Peyer's patch (tissue), 4 donors: ENCODE measurements at regions not wholly inside any gene's neighbourhood (a gene's known extent, or its start where the extent isn't known, plus 50 kb on each side); places are given as distances from the start of the nearest gene placed in this dataset.

Experiments
- DNase-seq, 3 donors: peaks; one replicate each; pipeline ENCODE4 v3.0.0-alpha.2; 2017 to 2019
- H3K27ac ChIP-seq, 4 donors: fragments of 200-600 bp; sonication (generic); one replicate each; pipeline ENCODE4 v1.5.1; 2016 to 2019
- H3K27me3 ChIP-seq, 2 donors: fragments of 200-600 bp; sonication (generic); one replicate each; pipeline ENCODE4 v1.5.1; 2019
- H3K36me3 ChIP-seq, 3 donors: fragments of 200-600 bp; sonication (generic); one replicate each; pipeline ENCODE4 v1.5.1; 2016 to 2019
- H3K4me1 ChIP-seq, 4 donors: fragments of 200-600 bp; sonication (generic); one replicate each; pipeline ENCODE4 v1.5.1; 2016 to 2019
- H3K4me3 ChIP-seq, 4 donors: fragments of 200-600 bp; sonication (generic); 1 replicate in 3 of 4; 2 replicates in 1 of 4; pipeline ENCODE4 v1.5.1; 2016 to 2019; ENCODE audit warnings: mild to moderate bottlenecking in 1 of 4
- H3K9me3 ChIP-seq, 4 donors: fragments of 200-600 bp; sonication (generic); one replicate each; pipeline ENCODE4 v1.5.1; 2016 to 2019; ENCODE audit warnings: mild to moderate bottlenecking in 1 of 4
- CTCF ChIP-seq, 6 experiments: fragments of 450-650 bp in 4 of 6; fragments of 200-600 bp in 2 of 6; sonication (generic) in 1 of 6; IDR thresholded peaks; one replicate each; pipeline ENCODE4 v1.5.1; 2017 to 2019; ENCODE audit warnings: antibody characterized with exemption in 6 of 6, mild to moderate bottlenecking in 3 of 6, moderate library complexity in 1 of 6
- POLR2A ChIP-seq, 2 donors: fragments of 450-650 bp; IDR thresholded peaks; one replicate each; pipeline ENCODE4 v1.5.1; 2017; ENCODE audit warnings: antibody characterized with exemption in 2 of 2, mild to moderate bottlenecking in 2 of 2, moderate library complexity in 2 of 2

GRCh38 chr6:27059621-27060425 lies 187.7 kb upstream of the PRSS16 start:
- TF ChIP-seq POLR2A (IDR thresholded peaks at IDR 0.05): no peak
- TF ChIP-seq CTCF (IDR thresholded peaks at IDR 0.05): no peak

GRCh38 chr6:27061235-27061993 lies 186.1 kb upstream of the PRSS16 start:
- H3K27me3 ChIP-seq: no peaks in the 10 kb centered on the region
- TF ChIP-seq CTCF (IDR thresholded peaks at IDR 0.05) (no peak), POLR2A (IDR thresholded peaks at IDR 0.05) (no peak)
- no peaks in the 10 kb centered on the region for H3K9me3 ChIP-seq
- no peak for DNase-seq
- H3K36me3 ChIP-seq: no peaks in the 10 kb centered on the region
- H3K4me3 ChIP-seq: no peak overlapping the region
- no peaks in the 10 kb centered on the region for H3K4me1 ChIP-seq
- H3K27ac ChIP-seq: no peak overlapping the region

More at GRCh38 chr6:27059621-27060425, 187.7 kb upstream of the PRSS16 start:
- Histone ChIP-seq H3K9me3 (no peaks in the 10 kb centered on the region), H3K27ac (no peak overlapping the region), H3K4me3 (no peak overlapping the region), H3K36me3 (no peaks in the 10 kb centered on the region), H3K4me1 (no peaks in the 10 kb centered on the region), H3K27me3 (no peaks in the 10 kb centered on the region)
- DNase-seq: no peak

- H3K27ac ChIP-seq: no peak overlapping the region
- DNase-seq: no peak
- no peaks in the 10 kb centered on the region for H3K27me3 ChIP-seq
- no peaks in the 10 kb centered on the region for H3K4me1 ChIP-seq
- H3K9me3 ChIP-seq: no peaks in the 10 kb centered on the region
- H3K36me3 ChIP-seq: no peaks in the 10 kb centered on the region
- no peak for TF ChIP-seq CTCF (IDR thresholded peaks at IDR 0.05)
- TF ChIP-seq POLR2A (IDR thresholded peaks at IDR 0.05): no peak
- no peak overlapping the region for H3K4me3 ChIP-seq
Measured at GRCh38 chr6:27062755-27063154, 184.7 kb upstream of the PRSS16 start.

GRCh38 chr6:27065183-27065582 lies 182.3 kb upstream of the PRSS16 start:
- TF ChIP-seq POLR2A (IDR thresholded peaks at IDR 0.05) (no peak), CTCF (IDR thresholded peaks at IDR 0.05) (no peak)

GRCh38 chr6:27066381-27066780 lies 181.1 kb upstream of the PRSS16 start:
- no peak for DNase-seq
- H3K27me3 ChIP-seq: no peaks in the 10 kb centered on the region
- no peaks in the 10 kb centered on the region for H3K36me3 ChIP-seq
- no peak for TF ChIP-seq POLR2A (IDR thresholded peaks at IDR 0.05)
- no peak for TF ChIP-seq CTCF (IDR thresholded peaks at IDR 0.05)
- no peak overlapping the region for H3K27ac ChIP-seq
- H3K4me3 ChIP-seq: no peak overlapping the region
- H3K4me1 ChIP-seq: no peaks in the 10 kb centered on the region
- H3K9me3 ChIP-seq: no peaks in the 10 kb centered on the region

More at GRCh38 chr6:27065183-27065582, 182.3 kb upstream of the PRSS16 start:
- Histone ChIP-seq H3K27me3 (no peaks in the 10 kb centered on the region), H3K27ac (no peak overlapping the region), H3K4me3 (no peak overlapping the region), H3K36me3 (no peaks in the 10 kb centered on the region), H3K4me1 (no peaks in the 10 kb centered on the region), H3K9me3 (no peaks in the 10 kb centered on the region)
- no peak for DNase-seq
